Muscle layer of duodenum (tissue), 2 donors: ENCODE measurements at regions not wholly inside any gene's neighbourhood (a gene's known extent, or its start where the extent isn't known, plus 50 kb on each side); places are given as distances from the start of the nearest gene placed in this dataset.
"Not testable (repeated sequence)": the region's sequence is repeated elsewhere in the genome, so short reads cannot be mapped to it uniquely, and the experiment has no call there.

Experiments used
- H3K27ac ChIP-seq: one replicate; pipeline ENCODE4 v1.7.0; 2013; ENCODE audit warnings: mild to moderate bottlenecking, low read length
- H3K27me3 ChIP-seq: one replicate; pipeline ENCODE4 v1.7.0; 2013; ENCODE audit warnings: low read depth, mild to moderate bottlenecking, control low read depth, low read length
- H3K36me3 ChIP-seq, 2 donors: one replicate each; pipeline ENCODE4 v1.7.0; 2013; ENCODE audit warnings: low read length in 2 of 2, control low read depth in 1 of 2, mild to moderate bottlenecking in 1 of 2; ENCODE audit not compliant: insufficient read depth in 2 of 2, control insufficient read depth in 1 of 2
- H3K4me1 ChIP-seq, 2 donors: one replicate each; pipeline ENCODE4 v1.7.0; 2013; ENCODE audit warnings: low read length in 2 of 2, mild to moderate bottlenecking in 2 of 2, control low read depth in 1 of 2, moderate library complexity in 1 of 2; ENCODE audit not compliant: insufficient read depth in 2 of 2, control insufficient read depth in 1 of 2
- H3K4me3 ChIP-seq, 2 donors: one replicate each; pipeline ENCODE4 v1.7.0; 2013; ENCODE audit warnings: low read length in 2 of 2, low read depth in 1 of 2, mild to moderate bottlenecking in 1 of 2
- H3K9me3 ChIP-seq, 2 donors: one replicate each; pipeline ENCODE4 v1.7.0; 2013; ENCODE audit warnings: low read length in 2 of 2, control low read depth in 1 of 2, mild to moderate bottlenecking in 1 of 2; ENCODE audit not compliant: control insufficient read depth in 1 of 2
- donor health status: healthy.

DNA sequence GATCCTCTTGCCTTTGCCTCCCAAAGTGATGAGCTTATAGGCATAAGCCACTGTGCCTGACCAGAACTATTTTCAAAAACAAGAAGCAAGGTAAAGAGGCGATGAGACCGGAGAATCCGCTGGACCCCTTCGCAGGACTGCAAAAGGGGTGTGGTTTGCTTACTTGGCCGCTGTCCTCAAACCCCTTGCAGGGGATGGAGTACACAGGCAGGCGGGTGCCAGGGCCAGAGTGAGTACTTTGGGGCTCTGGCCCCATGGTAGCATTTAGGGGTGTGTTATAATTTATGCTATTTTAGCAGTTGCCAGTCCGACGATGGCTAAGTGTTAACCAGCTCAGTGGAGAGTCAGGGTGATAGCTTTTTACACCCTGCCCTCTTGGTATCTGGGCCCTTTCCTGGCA lies 1454.9 kb downstream of the HACE1 start:
- Histone ChIP-seq H3K27me3 (no peaks in the 10 kb centered on the region), H3K36me3 (no peaks in the 10 kb centered on the region), H3K9me3 (no peaks in the 10 kb centered on the region), H3K27ac (no peak overlapping the region), H3K4me1 (no peaks in the 10 kb centered on the region), H3K4me3 (no peak overlapping the region)

DNA sequence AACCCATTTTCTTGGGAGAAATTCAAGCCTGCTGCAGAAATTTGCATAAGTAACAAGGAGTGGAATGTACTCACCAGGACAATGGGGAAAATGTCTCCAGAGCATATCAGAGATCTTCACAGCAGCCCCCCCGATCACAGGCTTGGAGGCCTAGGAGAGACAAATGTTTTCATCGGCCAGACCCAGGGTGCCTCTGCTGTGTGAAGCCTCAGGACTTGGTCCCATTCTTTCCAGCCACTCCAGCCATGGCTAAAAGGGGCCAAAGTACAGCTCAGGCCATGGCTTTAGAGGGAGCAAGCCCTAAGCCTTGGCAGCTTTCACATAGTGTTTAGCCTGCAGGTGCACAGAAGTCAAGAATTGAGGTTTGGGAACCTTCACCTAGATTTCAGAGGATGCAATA lies 1463.0 kb downstream of the HACE1 start:
- Histone ChIP-seq H3K27ac (no peak overlapping the region), H3K36me3 (no peaks in the 10 kb centered on the region), H3K9me3 (peaks cover 0 to 5% of the 10 kb centered on the region in 2 donors), H3K27me3 (no peaks in the 10 kb centered on the region), H3K4me3 (no peak overlapping the region), H3K4me1 (no peaks in the 10 kb centered on the region)

DNA sequence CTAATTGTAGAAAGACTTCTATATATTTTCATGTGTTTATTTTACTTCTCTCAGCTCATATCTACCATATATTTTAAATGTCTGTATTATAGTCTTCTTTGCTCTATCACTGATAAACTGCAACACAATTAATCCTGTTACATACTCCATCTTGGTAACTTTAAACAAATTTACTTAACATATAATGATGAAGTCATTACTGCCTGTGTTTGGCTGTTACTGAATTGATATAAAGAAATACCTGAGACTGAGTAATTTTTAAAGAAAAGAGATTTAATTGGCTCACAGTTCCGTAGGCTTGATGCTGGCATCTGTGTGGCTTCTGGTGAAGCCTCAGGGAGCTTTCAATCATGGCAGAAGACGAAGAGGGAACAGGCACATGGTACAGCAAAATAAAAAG lies 1480.4 kb downstream of the HACE1 start:
- H3K36me3 ChIP-seq, result no peaks in the 10 kb centered on the region
- H3K4me3 ChIP-seq, result no peak overlapping the region
- H3K4me1 ChIP-seq, result no peaks in the 10 kb centered on the region
- H3K27me3 ChIP-seq, result no peaks in the 10 kb centered on the region
- no peak overlapping the region for H3K27ac ChIP-seq
- H3K9me3 ChIP-seq, result no peaks in the 10 kb centered on the region

DNA sequence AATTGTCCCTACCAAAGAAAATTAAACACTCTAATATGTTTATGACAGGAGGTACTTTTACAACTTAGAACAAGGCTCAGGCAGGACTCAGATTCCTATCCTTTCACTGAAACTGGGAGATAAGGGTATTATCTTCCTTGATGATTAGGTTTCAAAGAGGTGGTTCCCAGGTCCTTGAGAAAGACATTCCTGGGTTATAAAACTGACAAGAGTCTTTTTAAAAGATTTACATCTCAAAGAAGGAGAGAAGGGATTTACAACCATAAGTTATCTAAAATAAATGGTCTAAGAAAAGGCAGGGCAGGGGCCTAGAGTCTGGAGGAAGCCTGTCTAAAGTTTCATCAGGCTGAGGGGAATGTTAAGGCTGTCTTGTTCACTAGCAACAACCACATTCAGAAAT lies 1492.5 kb downstream of the HACE1 start:
- Histone ChIP-seq H3K36me3 (no peaks in the 10 kb centered on the region), H3K27me3 (no peaks in the 10 kb centered on the region), H3K4me3 (no peak overlapping the region), H3K9me3 (peaks cover 0 to 4% of the 10 kb centered on the region in 2 donors), H3K27ac (no peak overlapping the region), H3K4me1 (no peaks in the 10 kb centered on the region)

DNA sequence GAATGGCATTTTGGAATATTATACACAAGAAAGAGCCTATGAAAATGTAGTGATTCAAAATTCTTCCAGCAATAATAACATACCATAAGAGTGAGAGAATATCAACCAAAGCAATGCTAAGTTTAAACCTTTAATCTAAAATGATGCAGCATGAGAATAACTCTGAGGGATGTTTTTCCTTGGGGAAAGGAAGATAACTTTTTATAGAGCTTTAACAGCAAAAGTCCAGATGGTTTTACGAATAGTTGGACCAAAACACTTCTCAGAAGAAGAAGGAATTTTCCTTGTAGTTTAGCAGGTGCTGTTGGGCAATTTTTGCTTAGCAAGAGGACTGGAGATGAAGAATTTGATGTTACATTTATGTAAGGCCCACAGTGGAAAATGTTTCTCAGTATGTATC lies 1503.2 kb downstream of the HACE1 start:
- H3K36me3 ChIP-seq, result no peaks in the 10 kb centered on the region
- no peaks in the 10 kb centered on the region for H3K9me3 ChIP-seq
- H3K27ac ChIP-seq, result no peak overlapping the region

DNA sequence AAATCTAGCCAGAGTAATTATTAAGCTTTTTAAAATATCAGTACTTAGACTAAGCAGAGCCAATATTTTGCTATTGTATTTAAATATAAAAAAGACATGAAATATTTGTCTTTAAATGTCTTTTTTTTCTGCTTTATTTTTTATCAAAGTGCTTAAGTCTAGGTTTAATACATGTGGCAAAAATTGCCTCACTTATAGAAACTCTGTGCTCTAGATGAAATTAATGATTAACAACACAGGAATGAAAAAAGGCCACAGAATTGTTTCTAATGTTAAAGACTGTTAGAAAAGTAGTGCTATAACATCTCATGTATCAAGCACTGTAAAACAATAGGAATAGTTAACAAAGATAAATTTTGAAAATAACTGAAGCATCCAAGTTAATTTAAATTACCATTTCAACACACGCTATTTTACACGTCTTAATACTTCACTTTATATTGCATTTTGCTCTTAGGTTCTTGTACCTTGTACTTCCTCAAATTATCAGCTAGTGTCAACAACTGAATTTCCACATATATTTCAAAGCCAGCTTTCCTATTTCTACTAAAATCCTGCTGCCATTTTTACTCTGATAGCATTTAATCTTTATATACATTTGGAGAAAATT lies 1515.1 kb downstream of the HACE1 start:
- H3K36me3 ChIP-seq, result no peaks in the 10 kb centered on the region
- H3K27ac ChIP-seq, result no peak overlapping the region
- no peak overlapping the region for H3K4me3 ChIP-seq
- H3K9me3 ChIP-seq, result no peaks in the 10 kb centered on the region
- no peaks in the 10 kb centered on the region for H3K27me3 ChIP-seq
- H3K4me1 ChIP-seq, result no peaks in the 10 kb centered on the region

More for the DNA sequence above, 1503.2 kb downstream of the HACE1 start:
- H3K27me3 ChIP-seq, result no peaks in the 10 kb centered on the region
- H3K4me1 ChIP-seq, result no peaks in the 10 kb centered on the region
- H3K4me3 ChIP-seq, result no peak overlapping the region

DNA sequence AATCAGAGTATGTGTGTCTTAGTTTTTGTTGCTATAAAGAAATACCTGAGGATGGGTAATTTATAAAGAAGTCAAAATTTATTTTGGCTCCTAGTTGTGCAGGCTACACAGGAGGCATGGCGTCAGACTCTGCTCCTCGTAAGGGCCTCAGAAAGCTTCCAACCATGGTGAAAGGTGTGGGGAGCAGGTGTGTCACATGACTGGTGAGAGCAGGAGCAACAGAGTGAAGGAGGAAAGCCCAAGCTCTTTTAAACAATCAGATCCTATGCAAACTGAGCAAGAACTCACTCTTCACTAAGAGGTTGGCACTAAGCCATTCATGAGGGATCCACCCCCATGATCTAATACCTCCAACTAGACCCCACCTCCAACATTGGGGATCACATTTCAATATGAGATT lies 1524.3 kb downstream of the HACE1 start:
- Histone ChIP-seq H3K27ac (no peak overlapping the region), H3K4me1 (no peaks in the 10 kb centered on the region), H3K4me3 (no peak overlapping the region), H3K27me3 (no peaks in the 10 kb centered on the region), H3K9me3 (no peaks in the 10 kb centered on the region), H3K36me3 (no peaks in the 10 kb centered on the region)

DNA sequence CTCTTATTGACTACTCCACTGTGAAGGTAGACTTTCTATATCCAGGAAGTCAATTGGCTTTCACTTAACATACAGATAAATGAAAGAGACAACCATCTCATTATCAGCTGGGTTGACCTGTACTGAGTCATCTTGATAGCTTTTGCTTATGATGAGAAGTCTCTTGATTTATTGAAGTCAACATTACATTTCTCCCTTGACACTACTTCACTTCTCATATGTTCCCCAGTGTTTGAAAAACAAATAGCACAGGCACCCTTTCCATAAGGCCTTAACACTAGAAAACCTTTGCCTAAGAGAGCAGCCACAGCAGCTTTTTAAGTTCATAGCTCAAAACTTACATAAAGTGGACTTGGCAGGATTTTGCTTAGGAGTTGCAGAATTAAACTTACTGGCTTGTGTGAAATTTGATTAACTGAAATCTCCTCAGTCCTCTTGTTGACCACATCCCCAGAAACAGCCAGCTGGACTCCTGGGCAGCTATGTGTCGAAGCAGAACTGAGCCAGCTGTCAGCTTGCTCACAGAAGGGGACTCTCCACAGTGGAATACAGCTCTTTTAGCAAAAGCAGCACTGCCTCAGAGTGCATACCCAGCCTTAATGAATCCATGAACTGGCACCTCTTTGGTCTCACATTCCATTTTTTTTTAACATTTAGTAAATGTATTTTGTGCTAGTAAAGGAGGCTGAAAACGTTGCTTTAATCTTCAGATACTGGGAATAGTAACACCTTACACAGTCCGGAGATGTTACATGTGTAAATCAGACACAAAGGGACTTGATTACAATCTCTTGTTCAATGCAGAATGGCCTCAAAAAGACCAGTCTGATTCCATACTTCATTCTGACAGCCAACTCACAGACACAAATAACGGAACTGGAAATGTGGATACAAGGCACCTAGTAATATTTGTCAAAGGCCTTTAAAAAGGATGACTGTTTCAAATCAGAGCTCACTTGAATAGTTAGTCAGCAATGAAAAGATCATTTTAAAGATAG lies 1532.7 kb downstream of the HACE1 start:
- Histone ChIP-seq H3K27ac (no peak overlapping the region), H3K27me3 (no peaks in the 10 kb centered on the region), H3K4me1 (peaks cover 0 to 4% of the 10 kb centered on the region in 2 donors), H3K36me3 (no peaks in the 10 kb centered on the region), H3K9me3 (no peaks in the 10 kb centered on the region), H3K4me3 (no peak overlapping the region)

DNA sequence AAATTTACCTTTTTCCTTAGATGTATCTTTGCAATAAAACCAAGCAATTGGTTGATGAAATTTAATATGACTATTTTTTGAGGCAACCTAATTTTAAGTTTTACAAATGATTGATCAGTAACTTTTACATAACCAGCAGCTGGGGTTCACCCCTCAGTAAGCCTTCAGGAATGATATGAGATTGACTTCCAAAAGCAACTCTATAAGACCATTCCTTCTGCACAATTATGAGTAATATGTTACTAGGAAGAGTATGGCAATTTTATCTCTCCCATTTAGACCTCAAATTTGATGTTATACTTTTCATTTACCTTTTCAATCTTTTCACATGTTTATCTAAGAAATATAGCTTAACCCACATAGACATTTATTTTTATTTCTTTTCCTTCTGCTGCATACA lies 1546.3 kb downstream of the HACE1 start:
- H3K9me3 ChIP-seq, result no peaks in the 10 kb centered on the region
- H3K27ac ChIP-seq, result no peak overlapping the region
- no peak overlapping the region for H3K4me3 ChIP-seq
- H3K27me3 ChIP-seq, result no peaks in the 10 kb centered on the region
- H3K4me1 ChIP-seq, result no peaks in the 10 kb centered on the region
- no peaks in the 10 kb centered on the region for H3K36me3 ChIP-seq

DNA sequence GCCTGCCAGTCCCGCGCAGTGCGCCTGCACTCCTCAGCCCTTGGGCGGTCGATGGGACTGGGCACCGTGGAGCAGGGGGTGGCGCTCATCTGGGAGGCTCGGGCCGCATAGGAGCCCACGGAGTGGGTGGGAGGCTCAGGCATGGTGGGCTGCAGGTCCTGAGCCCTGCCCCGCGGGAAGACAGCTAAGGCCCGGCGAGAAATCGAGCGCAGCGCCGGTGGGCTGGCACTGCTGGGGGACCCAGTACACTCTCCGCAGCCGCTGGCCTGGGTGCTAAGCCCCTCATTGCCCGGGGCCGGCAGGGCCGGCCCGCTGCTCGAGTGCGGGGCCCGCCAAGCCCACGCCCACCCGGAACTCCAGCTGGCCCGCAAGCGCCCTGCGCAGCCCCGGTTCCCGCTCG lies 1565.3 kb downstream of the HACE1 start:
- H3K36me3 ChIP-seq, H3K4me3 ChIP-seq, H3K9me3 ChIP-seq, H3K27me3 ChIP-seq, H3K4me1 ChIP-seq, H3K27ac ChIP-seq: not testable (repeated sequence)

DNA sequence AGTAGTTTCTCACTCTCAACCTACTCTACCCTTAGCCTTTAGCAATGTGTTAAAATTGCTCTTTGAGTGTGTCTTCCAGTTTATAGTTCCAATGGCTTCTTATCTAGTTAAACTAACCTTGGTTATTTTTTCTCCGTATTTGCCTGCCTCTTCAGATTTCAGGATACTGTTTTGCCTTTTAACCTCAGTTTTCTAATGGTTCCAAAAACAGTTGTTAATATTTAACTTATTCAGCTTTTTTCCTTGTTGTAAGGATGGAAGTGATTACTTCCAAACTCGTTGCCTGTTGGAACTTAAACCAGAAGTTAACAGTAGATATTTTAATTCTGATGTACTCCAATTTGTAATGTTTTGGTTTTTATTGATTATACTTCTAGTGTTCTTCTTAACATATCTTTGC lies 1574.9 kb downstream of the HACE1 start:
- Histone ChIP-seq H3K9me3 (no peaks in the 10 kb centered on the region), H3K36me3 (no peaks in the 10 kb centered on the region), H3K4me1 (no peaks in the 10 kb centered on the region)

More for the DNA sequence above, 1574.9 kb downstream of the HACE1 start:
- Histone ChIP-seq H3K27me3 (no peaks in the 10 kb centered on the region), H3K4me3 (no peak overlapping the region), H3K27ac (no peak overlapping the region)
